HG03108 (cell line): ENCODE measurements at regions not wholly inside any gene's neighbourhood (a gene's known extent, or its start where the extent isn't known, plus 50 kb on each side); places are given as distances from the start of the nearest gene placed in this dataset.
"Not testable (repeated sequence)": the region's sequence is repeated elsewhere in the genome, so short reads cannot be mapped to it uniquely, and the experiment has no call there.

Source experiments
- ATAC-seq: cut with Tn5 transposase; IDR thresholded peaks from one replicate; pipeline ENCODE4 v1.9.1; 2021; ENCODE audit warnings: moderate library complexity; ENCODE audit not compliant: unreplicated experiment

DNA sequence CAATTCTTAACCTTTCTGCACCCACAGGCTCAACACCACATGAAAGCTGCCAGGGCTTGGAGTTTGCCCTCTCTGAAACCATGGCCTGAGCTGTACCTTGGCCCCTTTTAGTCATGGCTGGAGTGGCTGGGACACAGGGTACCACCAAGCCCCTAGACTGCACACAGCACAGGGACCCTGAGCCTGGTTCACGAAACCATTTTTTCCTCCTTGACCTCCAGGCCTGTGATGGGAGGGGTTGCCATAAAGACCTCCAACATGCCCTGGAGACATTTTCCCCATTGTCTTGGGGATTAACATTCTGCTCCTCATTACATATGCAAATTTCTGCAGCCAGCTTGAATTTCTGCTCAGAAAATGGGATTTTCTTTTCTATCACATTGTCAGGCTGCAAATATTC, 113.4 kb downstream of the XPNPEP1 start:
- ATAC-seq, result not testable (repeated sequence)

DNA sequence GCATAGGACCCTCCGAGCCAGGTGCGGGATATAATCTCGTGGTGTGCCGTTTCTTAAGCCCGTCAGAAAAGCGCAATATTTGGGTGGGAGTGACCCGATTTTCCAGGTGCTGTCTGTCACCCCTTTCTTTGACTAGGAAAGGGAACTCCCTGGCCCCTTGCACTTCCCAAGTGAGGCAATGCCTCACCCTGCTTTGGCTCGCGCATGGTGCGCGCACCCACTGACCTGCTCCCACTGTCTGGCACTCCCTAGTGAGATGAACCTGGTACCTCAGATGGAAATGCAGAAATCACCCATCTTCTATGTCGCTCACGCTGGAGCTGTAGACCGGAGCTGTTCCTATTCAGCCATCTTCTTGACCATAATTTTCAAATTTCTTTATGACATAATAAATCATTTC, 122.1 kb downstream of the XPNPEP1 start:
- ATAC-seq, result not testable (repeated sequence)

DNA sequence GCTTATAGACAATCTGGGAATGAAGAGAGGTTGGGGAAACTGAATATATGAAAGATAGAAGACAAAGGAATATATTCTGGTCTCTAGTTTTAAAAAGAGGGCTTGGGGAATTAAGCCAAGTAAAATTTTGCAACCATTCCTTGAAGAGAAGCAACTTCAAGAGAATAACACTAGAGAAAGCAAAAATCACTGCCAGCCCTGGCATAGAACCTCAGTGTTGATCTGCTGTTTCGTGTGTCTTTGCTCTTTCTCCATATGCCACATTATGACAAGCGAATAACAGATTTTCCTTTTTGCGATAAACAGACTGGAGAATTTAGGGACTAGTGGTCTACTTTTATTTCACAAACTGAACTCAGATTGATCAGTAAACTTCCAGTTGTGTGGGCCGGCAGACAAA, 132.7 kb downstream of the XPNPEP1 start:
- ATAC-seq, result no peak

DNA sequence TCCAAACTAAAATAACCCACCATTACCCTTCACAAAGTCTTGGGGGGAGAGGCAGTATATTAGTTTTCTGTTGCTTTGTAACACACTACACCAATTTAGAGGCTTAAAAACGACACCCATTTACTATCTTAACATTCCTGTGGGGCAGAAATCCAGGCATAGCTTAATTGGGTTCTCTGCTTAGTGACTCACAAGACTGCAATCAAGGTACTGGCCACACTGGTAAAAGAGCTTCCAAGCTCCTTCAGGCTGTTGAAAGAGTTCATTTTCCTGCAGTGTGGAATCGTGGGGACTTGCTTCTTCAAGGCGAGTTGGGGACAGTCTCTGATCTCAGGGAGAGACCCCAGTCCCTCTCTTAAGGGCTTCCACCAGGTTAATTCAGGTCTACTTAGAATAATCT, 139.1 kb downstream of the XPNPEP1 start:
- ATAC-seq, result no peak

DNA sequence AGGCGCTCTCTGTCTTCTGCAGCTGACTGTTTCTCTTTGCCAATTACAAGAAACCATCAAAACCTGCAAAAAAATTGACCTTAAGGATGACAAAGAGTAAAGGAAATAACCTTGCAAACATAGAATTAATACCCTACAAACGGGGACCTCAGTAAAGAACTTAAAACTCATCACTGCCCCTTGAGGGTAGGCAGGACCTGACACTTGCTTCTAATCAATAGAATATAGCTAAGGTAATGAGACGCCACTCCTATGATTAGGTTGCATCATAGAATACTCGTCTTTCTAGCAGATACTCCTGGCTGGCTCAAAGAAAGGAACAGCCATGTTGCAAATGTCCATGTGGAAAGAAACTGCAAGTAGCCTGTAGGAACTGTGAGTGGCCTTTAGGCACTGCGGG, 140.0 kb downstream of the XPNPEP1 start:
- ATAC-seq, result no peak

DNA sequence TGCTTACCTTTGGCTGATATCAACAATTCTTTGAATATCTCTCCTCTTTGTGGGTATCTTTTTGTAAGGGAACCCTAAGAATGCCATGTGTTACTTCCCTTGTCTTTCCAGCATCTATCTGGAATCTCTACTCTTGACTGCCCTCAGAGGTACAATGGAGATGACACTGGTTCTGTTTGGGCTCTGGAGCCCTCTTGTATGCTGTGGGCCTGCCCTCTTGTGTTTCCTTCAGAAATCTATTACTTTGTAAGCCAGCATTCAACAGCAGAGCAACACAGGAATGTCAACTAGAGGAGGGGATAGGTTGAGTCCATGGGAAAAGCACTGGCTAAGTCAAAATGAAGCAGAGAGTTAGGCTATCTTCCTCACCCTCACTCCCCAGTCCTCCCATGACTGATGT, 142.3 kb downstream of the XPNPEP1 start:
- ATAC-seq, result no peak

DNA sequence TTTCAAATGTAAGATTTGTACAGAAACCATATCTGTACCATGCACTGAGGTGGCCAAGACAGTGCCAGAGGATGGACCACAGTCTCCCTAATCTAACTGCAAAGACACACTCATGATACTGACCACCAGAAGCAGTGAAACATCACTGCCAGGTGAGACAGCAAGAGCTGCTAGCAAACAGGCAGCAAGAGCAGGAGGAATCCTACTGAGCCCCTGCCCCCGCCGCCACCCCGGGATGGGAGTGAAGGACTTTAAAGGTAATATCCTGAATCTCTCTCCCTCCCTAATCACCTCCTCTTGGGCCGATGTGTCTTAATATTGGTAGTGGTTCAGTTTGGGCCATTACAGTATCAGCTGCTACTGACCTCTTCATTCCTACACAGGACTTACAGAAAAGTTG, 144.3 kb downstream of the XPNPEP1 start:
- ATAC-seq, result no peak

DNA sequence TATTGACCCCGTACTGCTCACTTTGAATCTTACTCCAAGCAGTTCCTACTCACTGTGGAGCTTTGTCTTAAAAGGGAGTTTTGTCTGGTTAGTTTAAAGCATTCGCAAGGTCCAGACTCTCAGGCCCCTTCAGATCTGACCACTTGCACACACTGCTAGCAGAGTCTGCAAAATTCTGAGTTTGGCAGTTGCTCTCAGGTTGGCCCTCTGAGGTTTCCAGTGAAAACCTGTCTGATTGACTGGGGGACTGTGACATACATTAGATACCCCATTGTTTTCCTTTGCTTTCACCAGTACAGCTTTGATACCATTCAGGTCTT, 149.2 kb downstream of the XPNPEP1 start:
- no peak for ATAC-seq

DNA sequence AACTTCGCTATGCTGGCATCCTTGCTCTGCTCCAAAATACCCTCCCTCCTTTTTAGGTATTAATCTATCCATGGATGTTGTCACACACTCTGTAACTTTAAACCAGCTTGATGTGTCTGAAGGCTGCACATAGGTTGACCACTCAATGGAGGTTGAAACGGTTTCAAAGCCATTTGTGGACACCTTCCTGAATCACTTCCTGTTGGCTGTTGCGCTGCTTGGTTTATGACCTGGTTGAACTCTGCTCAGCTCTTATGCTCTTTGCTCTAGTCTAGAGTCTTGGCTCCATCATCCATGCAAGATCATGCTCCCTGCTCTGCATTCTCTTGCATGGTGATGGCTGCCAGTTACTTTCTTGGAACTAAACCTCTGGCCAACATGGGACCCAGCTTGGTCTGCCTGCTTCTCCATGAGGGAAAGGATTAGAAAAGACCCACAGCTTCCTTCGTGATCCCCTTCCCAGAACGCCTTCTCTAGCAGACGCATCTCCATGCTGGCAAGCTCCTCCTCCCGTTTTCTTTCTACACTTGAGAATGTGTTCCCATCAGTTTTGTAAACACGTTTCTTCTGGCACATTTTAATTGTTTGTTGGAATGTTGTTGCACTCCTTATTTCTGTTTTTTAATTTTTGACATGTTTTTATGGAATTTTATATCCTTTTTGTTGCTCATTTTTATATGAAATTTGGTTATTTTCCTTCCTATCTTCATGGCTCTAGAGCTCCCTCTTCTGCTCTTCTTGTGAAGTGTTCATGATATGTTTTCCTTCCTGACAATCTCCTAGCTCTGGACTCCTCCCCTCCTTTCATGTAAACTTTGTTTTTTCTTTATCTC, 149.8 kb downstream of the XPNPEP1 start:
- no peak for ATAC-seq

DNA sequence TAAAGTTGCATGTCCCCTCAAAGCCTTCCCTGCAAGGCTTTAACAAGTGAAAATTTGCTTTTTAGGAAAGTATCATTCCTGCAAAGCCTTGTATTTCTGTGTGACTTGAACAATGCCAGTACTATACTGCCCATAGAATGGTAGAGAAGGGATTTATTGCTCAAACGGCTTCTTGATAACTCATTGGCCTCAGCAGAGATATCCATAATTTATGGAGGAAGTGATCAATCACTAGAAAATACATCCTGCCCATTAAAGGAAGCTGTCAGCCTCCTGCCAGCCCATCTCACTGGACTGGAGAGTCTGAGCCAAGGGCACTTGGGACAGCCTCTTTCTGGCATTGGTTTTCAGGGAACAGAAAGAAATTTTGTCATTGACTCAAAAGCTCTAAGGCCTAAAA, 152.6 kb downstream of the XPNPEP1 start:
- ATAC-seq, result no peak

DNA sequence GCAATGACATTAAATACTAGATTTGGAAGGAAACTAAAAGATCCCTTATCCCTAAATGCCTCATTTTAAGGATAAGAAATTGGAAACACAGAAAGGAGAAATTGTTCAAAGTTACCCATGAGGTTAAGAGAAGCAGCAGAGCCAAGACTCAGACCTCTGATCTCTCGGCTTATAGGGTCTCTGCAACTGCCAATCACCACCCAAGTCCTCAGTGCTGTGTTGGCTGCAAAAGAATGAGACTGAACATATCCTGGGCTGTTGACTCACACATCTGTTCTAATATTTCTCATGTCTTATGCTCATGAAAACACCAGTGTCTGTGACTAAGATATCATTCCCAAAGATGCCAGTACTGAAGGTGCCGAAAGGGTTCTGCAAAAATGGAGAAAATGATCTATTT, 153.3 kb downstream of the XPNPEP1 start:
- no peak for ATAC-seq

DNA sequence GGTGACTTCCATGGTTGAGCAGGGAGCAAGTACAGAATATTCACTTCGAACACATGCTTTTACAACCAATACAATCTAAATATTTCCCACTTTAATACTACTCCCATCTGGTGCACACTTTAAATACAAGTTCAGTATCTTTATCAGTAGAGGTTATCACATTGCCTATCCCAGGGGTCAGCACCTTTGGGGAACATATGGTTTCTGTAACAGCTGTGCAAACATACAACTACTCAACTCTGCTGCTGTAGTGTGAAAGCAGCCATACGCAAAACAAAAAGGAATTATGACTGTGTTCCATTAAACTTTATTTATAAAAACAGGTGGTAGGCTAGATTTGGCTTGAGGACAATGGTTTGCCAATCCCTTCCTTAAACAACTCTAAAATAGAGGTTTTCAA, 157.5 kb downstream of the XPNPEP1 start:
- ATAC-seq, result no peak

DNA sequence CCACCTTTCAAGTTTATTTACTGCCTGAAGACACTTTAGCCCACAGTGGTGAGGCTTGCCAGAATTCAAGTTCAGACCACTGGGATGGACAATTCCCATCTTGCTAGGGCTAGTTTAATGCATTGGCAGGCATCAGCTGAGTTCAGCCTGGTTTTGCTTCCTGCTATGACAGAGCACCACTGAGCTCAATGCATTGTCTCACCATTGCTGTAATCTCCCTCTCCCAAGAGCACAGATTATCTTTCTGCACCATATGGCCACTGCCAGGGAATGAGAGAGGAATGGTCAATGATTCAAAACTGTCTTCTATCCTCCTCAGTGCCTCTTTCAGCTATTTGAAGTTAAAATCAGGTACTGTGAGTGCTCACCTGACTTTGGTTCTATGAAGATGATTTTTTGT, 160.8 kb downstream of the XPNPEP1 start:
- ATAC-seq, result no peak

DNA sequence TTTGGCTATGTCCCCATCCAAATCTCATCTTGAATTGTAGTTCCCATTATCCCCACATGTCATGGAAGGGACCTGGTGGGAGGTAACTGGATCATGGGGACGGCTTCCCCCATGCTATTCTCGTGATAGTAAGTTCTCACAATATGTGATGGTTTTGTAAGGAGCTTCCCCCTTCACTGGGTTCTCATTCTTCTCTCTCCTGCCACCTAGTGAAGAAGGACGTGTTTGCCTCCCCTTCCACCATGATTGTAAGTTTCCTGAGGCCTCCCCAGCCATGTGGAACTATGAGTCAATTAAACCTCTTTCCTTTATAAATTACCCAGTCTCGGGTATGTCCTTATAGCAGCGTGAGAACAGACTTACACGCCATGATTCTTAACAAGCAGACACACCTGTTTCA, 165.6 kb downstream of the XPNPEP1 start:
- not testable (repeated sequence) for ATAC-seq

DNA sequence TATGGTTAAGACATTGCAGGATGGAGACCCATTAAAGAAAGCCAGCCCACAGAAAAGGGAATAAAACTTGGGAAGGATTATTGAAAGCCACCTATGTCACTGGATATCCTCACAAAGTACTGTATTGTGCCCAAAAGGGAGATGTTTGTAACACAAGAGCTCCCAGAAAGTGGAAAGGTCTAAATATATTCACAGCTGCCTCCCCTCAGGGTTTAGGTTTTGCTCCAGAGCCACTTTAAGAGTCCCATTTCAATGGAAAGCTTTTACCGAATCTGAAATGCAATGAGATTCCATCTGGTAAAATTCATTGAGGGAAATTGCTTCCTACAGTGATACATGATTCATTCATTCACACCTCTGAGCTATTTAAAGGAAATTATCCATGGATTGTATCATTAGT, 176.4 kb downstream of the XPNPEP1 start:
- no peak for ATAC-seq

DNA sequence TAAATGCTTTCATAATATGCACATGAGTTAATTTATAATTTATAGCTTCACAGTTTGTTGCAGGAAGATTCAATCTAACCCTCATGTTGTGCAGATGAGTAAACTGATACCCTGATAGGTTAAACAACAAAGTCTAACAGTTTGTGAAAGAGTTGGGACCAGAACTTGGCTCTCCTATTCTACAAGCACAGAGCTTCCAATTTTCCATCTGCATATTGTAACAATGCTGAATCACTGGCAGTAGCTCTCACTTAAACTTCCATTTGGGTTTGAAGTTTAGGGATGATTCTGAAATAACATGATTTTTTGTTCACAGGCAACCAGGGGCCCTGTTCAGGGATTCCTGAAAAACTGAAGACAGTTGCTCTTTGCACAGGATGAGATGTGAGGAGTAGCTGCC, 179.3 kb downstream of the XPNPEP1 start:
- ATAC-seq, result no peak

DNA sequence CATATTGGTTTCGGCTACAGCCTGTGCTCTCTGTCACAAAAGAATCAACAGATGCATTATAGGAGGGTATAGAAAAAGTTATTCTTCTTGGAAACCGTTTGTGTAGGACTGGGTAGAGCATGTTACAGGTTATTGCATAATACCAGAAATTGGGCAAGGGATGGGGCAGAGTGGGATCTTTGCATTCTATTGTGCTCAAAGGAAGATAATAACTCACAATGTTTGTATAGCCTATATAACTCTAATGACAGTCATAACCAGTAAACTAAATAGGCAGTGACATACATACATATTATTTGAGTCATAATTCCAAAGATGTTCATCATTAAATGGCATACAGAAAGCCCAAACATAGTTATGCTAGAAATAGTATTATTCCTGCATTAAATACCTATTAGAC, 179.7 kb downstream of the XPNPEP1 start:
- no peak for ATAC-seq

DNA sequence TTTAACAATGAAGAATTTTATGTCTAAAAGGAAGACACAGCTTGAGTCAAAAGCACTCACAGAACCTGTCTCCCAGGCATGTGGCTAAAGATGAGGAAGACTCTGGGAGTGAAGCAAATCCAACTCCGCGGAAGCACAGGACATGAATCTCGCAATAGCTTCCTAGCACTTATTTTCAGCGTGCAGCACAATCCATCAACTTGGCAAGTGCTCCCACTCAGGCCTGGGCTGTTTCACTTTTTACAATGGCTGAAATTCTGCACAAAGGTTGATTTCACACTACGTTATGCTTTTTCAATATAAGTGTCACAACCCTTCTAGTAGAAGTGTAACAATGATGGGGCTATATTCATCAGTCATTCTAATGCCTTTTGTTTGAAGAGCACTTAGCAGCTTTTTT, 180.2 kb downstream of the XPNPEP1 start:
- ATAC-seq, result no peak

DNA sequence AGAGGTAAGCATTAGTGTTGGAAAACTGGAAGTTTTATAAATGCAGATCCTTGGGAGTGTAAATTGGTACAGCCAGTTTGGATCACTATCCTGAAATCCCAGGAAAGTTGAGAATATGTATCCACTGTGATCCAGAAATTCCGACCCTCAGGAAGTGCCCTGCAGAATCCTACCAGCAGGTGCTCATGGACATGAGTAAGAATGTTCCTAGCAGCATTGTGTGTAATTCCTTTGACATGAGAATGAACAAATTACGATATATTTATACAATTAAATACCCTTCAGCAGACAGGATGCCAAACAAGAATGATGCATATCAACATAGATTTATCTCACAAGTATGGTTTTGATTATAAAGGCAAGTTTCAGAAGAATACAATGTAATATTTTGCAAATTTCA, 181.6 kb downstream of the XPNPEP1 start:
- no peak for ATAC-seq

DNA sequence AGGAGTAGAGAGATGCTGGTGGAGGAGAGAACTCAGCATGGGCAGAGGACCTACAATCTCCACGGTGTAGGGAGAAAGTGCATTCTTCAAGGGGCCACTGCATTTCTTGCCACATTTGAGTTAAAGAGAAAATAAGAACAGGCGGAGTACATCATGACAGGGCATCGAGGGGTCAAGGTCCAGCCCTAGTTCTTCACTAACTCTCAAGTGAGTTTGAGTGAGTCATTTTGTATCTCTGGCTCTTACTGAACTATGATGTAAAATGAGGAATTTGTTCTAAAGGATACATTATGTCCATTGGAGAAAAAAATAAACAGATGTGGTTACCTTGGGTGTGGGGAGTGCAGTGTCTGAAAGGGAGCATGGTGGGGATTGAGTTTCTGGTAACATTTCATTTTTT, 182.9 kb downstream of the XPNPEP1 start:
- no peak for ATAC-seq

DNA sequence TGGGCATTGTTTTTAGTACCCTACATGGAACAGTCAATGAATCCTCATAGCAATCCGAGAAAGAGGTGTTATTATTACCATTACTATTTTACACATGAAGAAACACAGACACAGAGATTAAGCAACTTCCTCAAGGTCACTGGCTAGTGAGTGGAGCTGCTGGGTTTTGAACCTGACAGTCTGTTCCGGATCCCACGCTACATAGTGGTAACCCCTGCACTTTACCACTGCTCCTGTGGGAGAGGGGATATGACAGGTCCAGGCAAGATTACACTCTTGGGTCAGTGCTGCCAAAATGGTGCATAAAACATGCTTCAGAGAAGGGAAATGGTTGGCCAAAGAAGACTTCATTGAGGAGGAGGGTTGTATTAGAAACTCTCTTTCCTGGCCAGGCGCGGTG, 185.7 kb downstream of the XPNPEP1 start:
- ATAC-seq, result no peak

DNA sequence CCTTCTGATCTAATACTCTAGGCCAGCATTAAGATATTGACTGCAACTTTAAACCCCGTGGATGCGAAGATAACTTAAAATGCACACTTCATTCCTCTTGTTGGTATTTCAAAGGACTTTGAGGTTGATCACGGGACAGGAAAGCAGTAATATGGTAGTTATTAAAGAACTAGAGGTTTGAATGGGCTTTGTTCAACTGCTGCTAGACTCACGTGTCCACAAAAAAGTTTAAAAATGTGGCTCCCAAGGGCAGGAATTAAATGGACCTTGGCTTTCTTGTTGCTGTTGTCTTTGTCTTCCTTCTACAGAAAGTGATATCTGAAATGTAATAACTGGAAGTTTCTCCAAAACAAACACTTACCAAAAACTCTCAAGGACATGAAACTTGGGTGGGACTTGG, 186.3 kb downstream of the XPNPEP1 start:
- no peak for ATAC-seq

DNA sequence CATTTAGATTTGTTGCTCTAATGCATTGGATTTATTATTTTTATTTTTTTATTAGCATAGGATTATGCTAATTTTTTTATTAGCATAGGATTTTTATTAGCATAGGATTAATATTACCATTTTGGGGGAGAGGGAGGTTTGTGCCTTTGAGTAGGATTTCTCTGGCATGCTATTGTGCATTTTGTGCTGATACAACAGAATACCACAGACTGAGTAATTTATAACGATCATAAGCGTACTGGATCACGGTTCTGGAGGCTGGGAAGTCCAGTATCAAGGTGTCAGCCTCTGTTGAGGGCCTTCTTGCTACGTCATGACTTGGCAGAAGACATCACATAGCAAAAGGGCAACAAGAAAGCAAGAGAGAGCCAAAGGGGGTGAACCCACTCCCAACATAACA, 187.5 kb downstream of the XPNPEP1 start:
- ATAC-seq, result no peak
